H7 (cell line): ENCODE measurements at regions not wholly inside any gene's neighbourhood (a gene's known extent, or its start where the extent isn't known, plus 50 kb on each side); places are given as distances from the start of the nearest gene placed in this dataset.

Source experiments
- DNase-seq: peaks from one replicate; pipeline ENCODE4 v3.0.0; 2012
- H3K27me3 ChIP-seq: 2 replicates; pipeline ENCODE4 v1.6.0; 2011; ENCODE audit warnings: mild to moderate bottlenecking, low read length; ENCODE audit not compliant: control insufficient read depth, insufficient read depth
- H3K36me3 ChIP-seq: replicated peaks from 2 replicates; pipeline ENCODE4 v1.5.1; 2011; ENCODE audit warnings: low read length; ENCODE audit not compliant: control insufficient read depth, insufficient read depth
- H3K4me3 ChIP-seq: 2 replicates; pipeline ENCODE4 v1.5.1; 2011; ENCODE audit warnings: low read depth, mild to moderate bottlenecking, control low read depth, low read length, moderate library complexity; ENCODE audit not compliant: insufficient read depth

DNA sequence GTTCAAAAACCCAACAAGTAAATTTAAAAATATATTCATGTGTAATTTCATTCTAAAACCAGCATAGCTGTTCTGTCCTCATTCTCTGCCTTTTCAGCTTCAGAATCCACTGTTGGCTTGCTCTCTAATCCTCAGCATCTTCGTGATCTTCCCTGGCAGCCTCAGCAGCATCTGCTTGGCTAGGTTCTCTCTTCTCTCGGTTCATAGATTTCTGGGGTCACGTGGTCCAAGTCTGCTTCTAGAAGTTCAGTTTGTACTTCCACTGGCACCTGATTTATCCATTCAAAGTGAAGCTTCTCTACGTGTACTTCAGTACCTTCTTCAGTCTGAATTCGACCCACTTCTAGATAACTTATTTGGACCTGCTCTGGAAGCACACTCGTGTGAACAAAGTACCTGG is 245.7 kb downstream of the EPM2A start:
- Histone ChIP-seq H3K27me3 (no peaks in the 10 kb centered on the region), H3K36me3 (no peaks in the 10 kb centered on the region), H3K4me3 (no peak overlapping the region)
- no peak for DNase-seq

DNA sequence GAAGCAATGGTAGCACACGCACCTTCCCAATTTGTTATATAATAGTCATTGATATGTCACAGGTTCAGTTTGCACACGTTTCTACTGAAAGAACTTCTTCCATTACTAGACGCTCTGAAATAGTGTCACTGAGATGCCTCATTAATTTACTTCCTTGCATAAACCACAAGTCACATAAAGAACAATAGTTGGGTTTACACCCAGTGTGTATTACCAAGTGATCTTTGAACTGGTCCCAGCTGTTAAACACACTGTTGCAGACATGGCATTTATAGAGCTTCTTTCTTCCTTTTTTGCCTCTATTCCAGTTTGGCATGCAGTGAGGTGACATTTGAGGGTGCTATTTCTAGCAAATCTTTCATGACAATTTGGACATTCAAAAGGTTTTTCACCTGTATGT is 245.3 kb downstream of the EPM2A start:
- no peak for DNase-seq
- no peaks in the 10 kb centered on the region for H3K36me3 ChIP-seq
- no peaks in the 10 kb centered on the region for H3K27me3 ChIP-seq
- no peak overlapping the region for H3K4me3 ChIP-seq

DNA sequence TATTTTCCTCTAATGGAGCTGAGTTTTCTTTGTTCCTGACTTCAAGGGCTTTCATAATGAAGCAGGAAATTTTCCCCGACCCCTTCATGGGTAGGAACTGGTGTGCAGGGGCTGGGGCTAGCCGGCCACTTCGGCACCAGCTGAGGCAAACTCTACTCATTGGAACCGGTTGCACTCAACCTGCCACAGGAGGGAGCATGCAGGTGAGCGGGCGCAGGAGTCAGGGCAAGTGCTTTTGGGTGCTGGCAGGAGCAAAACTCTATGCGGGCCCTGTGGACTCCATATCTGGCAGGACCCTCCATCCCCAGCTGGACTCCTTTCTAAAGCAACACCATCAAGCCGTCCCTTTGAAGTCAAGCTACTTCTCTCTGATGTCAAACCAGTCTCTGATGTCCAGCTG is 244.2 kb downstream of the EPM2A start:
- no peak overlapping the region for H3K4me3 ChIP-seq
- DNase-seq, result no peak
- H3K27me3 ChIP-seq, result no peaks in the 10 kb centered on the region
- H3K36me3 ChIP-seq, result no peaks in the 10 kb centered on the region

DNA sequence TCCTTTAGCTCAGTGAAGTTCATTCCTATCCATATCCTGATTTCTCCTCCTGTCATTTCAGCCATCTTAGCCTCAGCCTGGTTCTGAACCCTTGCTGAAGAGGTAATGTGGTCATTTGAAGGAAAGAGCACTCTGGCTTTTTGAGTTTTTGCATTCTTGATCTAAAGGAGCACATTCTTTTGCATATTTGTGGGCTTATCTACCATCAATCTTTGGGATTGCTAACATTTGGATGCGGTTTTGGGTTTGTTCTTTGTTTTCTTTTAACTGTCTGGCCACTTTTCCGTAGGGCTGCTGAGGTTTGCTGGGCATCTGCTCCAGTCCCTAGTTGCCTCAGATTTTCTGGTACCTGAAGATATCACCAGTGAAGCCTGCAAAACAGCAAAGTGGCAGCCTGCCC is 238.3 kb downstream of the EPM2A start:
- Histone ChIP-seq H3K4me3 (no peak overlapping the region), H3K27me3 (no peaks in the 10 kb centered on the region), H3K36me3 (no peaks in the 10 kb centered on the region)
- DNase-seq, result no peak

DNA sequence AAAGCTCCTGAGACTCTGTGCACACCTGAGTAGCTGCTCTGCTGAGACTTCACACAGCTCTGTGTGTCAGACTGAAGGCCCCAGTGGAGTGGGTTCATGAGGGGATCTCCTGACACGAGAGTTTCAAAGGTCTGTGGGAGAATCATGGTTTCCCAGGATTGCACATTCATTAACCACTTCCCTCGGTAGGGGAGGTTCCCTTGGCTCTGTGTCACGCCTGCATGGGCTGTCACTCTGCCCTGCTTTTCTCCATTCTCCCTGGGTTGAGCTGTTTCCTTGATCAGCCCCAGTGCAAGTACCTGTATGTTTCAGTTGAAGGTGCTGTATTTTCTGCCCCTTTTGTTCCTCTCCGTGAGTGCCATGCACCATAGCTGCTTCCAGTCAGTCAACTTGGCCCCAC is 236.9 kb downstream of the EPM2A start:
- no peak for DNase-seq

DNA sequence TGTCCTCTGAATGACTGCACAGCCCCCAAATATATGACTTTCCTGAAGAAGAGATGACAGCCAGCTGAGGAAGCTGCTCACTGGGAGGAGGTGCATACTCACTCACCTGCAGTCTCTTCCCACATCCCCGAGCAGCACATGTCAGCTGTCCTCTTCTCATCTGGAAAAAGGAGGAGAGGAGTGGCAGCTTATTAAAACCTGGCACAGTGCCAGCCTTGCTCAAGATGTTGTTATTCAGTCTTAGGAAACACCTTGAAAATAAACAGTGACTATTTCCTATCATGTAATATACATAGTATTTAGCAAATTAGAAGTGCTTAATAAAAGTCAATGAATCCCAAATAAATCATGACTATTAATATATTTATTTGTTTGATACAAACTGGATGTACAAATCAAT is 232.9 kb downstream of the EPM2A start:
- no peak for DNase-seq
- no peak overlapping the region for H3K4me3 ChIP-seq

More for the DNA sequence above, 236.9 kb downstream of the EPM2A start:
- no peak overlapping the region for H3K4me3 ChIP-seq
- H3K27me3 ChIP-seq, result no peaks in the 10 kb centered on the region
- H3K36me3 ChIP-seq, result no peaks in the 10 kb centered on the region

DNA sequence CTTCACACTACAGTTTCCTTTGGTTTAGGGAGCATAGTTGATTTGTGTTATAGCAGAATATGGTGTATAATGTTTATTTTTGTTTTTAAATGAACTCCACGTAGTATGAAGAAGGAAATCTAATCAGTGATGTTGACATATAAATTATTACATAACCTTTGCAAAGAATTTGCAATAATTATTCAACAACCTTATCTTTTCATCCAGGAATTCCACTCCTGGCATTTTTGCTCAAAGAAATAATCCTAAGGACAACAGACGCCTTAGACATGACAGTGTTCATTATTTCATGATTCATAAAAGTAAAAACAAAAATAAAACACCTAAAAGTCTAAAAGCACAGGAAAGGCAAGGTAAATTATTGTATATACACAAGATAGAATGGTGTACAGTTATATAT is 229.2 kb downstream of the EPM2A start:
- H3K36me3 ChIP-seq, result no peaks in the 10 kb centered on the region
- DNase-seq, result no peak
- no peaks in the 10 kb centered on the region; the same call in 1 of the 2 replicates for H3K27me3 ChIP-seq

More for the DNA sequence above, 232.9 kb downstream of the EPM2A start:
- Histone ChIP-seq H3K36me3 (no peaks in the 10 kb centered on the region), H3K27me3 (no peaks in the 10 kb centered on the region)

DNA sequence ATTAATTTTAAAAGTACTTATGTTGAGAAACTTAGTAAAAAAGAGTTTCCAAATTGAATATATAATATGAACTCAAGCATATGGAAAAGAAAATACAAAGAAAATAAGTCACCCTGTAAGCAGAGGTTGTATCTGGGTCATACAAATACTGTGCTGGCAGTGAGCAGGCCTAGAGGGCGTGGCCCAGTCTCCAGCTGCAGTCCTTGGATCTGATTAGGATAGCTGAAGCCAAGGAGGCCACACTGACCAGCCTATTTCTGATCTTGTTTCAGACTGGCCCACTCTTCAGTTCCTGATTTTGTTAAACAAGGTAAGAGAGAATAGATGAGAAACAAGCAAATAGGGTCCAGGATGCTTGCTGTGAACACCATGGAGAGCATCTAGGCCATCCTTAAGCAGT is 228.8 kb downstream of the EPM2A start:
- no peak for DNase-seq
- H3K27me3 ChIP-seq, result no peaks in the 10 kb centered on the region; the same call in 1 of the 2 replicates
- no peak overlapping the region for H3K4me3 ChIP-seq
- no peaks in the 10 kb centered on the region for H3K36me3 ChIP-seq

More for the DNA sequence above, 229.2 kb downstream of the EPM2A start:
- H3K4me3 ChIP-seq, result no peak overlapping the region

DNA sequence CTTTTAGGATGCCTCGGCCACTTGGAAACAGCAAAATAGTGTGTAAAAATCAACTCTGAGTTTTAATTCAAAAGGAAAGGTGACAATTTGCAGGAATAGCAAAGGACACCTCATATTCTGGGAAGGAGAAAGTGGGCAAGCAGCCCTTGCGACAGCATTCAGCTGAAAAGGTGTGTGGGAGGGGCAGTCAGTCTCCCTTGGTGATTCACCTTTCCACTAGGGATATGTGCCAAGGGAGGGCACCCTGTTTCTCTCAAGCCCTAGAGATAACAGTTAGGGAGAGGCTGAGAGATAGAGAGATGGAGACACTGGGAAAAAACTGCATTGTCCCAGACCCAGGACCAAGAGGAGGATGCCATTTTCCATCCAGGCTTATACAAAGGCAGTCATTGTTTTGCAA is 228.1 kb downstream of the EPM2A start:
- Histone ChIP-seq H3K4me3 (no peak overlapping the region), H3K27me3 (no peaks in the 10 kb centered on the region; the same call in 1 of the 2 replicates), H3K36me3 (no peaks in the 10 kb centered on the region)
- DNase-seq, result no peak

DNA sequence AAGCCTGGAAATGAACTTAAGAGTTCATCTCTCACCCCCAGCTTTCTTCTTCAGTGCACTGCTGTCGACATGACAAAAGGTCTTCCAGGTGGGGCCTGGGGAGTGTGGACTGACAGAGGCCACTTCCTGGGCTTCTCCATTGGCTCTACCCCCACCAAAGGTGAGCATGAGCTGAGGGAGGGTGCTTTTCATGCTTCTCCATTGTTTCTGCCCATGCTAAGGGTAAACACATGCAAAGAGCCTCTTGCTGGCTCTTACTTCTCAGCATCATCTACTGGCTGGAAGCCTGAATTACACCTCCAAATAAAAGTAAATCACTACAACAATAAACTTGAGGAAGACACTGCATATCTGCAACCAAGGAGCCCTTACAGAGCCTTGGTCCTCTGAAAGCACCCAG is 227.2 kb downstream of the EPM2A start:
- Histone ChIP-seq H3K4me3 (no peak overlapping the region), H3K36me3 (no peaks in the 10 kb centered on the region), H3K27me3 (no peaks in the 10 kb centered on the region; the same call in 1 of the 2 replicates)
- DNase-seq, result peak; percentile 35

DNA sequence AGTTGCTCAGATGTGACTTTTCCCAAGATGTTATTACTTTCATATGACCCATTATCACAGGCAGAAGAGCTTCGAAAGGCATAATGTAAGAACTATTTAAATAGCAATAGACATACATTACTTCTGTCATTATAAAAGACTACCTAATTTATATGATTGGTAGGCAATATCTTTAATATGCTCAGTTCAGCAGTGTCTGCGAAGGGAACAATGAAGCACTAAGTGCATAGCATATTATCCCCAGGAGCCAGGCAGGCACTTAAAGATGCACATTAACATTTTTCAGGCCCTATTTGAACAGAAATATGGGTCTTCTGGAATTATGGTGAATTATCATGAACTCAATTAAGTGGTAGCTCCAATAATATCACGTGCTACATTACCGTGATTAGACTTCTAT is 217.8 kb downstream of the EPM2A start:
- H3K36me3 ChIP-seq, result no peaks in the 10 kb centered on the region
- peaks cover 9% of the 10 kb centered on the region for H3K27me3 ChIP-seq
- DNase-seq, result no peak
- H3K4me3 ChIP-seq, result no peak overlapping the region

DNA sequence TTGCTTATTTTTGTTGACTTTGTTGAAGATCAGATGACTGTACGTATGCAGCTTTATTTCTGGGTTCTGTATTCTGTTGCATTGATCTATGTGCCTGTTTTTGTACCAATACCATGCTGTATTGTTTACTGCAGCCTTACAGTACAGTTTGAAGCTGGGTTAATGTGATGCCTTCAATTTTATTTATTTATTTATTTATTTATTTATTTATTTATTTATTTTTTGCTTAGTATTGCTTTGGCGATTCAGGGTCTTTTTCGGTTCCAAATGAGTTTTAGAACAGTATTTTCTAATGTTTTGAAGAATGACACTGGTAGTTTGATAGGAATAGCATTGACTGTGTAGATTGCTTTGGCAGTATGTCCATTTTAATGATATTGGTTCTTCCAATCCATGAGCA is 210.3 kb downstream of the EPM2A start:
- Histone ChIP-seq H3K4me3 (no peak overlapping the region), H3K36me3 (no peaks in the 10 kb centered on the region), H3K27me3 (peaks cover 60% of the 10 kb centered on the region)
- no peak for DNase-seq

DNA sequence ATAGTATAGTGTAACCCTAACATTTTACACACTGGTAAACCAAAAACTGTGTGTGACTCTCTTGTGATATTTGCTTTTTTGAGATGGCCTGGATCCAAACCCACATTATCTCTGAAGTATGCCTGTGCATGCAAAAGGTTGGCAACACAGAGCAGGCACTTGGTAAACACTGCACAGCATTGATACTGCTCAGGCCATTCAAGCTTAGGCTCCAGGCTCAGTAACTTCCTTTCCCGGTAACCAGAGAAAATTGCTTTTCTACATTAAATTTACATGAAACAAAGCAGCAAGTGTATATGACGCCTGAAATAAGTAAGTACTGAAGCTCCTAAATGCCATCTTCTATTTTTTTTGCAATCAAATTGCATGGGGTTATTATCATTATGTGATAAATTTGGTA is 205.7 kb downstream of the EPM2A start:
- no peak for DNase-seq
- H3K4me3 ChIP-seq, result no peak overlapping the region
- no peaks in the 10 kb centered on the region for H3K36me3 ChIP-seq
- H3K27me3 ChIP-seq, result peaks cover 88% of the 10 kb centered on the region

DNA sequence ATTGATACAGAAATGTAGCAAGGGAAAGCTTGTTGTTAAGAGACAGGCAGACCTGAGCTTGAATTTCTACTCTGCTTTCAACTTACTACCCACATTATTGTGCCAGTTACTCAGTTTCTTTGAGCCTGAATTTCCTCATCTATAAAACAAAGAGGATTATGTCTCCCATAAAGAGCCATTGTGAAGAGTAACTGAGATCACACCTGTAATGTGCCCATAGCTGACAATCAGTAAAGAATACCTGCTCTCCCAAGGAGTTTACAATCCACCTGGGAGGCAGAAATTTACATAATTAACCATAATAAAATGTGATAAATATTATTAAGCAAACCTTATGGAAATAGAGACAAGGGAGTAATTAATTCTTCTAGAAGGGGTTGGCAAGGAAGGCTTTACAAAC is 204.9 kb downstream of the EPM2A start:
- no peak overlapping the region for H3K4me3 ChIP-seq
- no peaks in the 10 kb centered on the region for H3K36me3 ChIP-seq
- no peak for DNase-seq
- peaks cover 92% of the 10 kb centered on the region for H3K27me3 ChIP-seq

DNA sequence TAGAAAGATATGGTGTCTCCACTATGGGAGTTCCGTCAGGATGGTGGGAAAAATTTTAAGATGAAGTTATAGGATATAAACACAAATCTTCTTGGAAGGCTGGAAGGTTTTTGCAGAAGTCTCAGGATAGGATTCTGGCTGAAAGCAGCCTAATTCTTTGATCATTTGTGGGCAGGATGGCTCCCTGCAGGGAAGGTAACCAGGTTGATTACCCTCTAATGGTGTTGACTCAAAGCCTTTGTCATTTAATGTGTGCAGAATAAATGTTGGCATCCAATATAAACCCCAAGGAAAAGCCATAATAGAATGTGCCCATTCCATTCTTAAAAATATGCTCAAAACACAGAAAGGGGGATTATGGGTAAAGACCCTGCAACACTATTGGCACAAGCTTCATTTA is 204.3 kb downstream of the EPM2A start:
- Histone ChIP-seq H3K27me3 (peaks cover 95% of the 10 kb centered on the region), H3K4me3 (no peak overlapping the region), H3K36me3 (no peaks in the 10 kb centered on the region)
- no peak for DNase-seq

DNA sequence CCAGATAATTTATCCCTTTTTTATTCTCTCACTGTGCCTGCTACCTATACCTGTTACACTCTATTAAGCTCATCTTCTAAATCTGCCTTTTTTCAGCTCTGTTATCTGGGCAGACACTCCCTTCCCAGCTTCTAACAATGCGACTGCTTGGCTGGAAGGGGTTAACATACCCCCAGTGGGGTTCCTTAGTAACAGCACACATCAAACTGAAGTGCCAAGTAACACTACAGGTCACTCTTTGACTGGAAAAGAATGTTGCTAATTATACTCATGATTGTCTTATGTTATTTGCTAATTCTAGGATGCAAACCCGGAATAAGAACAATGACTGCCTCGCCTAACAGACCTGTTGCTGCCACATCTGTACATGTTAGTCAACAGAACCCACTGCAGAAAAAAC is 203.5 kb downstream of the EPM2A start:
- DNase-seq, result no peak
- H3K36me3 ChIP-seq, result no peaks in the 10 kb centered on the region
- peaks cover 94% of the 10 kb centered on the region for H3K27me3 ChIP-seq
- H3K4me3 ChIP-seq, result no peak overlapping the region
